Sigmoid colon (tissue), 6 donors: ENCODE measurements at regions not wholly inside any gene's neighbourhood (a gene's known extent, or its start where the extent isn't known, plus 50 kb on each side); places are given as distances from the start of the nearest gene placed in this dataset.

Source experiments
- DNase-seq: peaks from one replicate; pipeline ENCODE4 v3.0.0-alpha.2; 2019
- H3K27ac ChIP-seq, 4 donors: fragments of 200-600 bp; sonication (generic); one replicate each; pipeline ENCODE4 v1.5.1; 2016 to 2019; ENCODE audit warnings: mild to moderate bottlenecking in 1 of 4
- H3K27me3 ChIP-seq, 3 donors: fragments of 200-600 bp; sonication (generic); one replicate each; pipeline ENCODE4 v1.5.1; 2019; ENCODE audit warnings: mild to moderate bottlenecking in 1 of 3
- H3K36me3 ChIP-seq, 4 donors: fragments of 200-600 bp; sonication (generic); one replicate each; pipeline ENCODE4 v1.5.1; 2016 to 2019
- H3K4me1 ChIP-seq, 4 donors: fragments of 200-600 bp; sonication (generic); one replicate each; pipeline ENCODE4 v1.5.1; 2017 to 2019
- H3K4me3 ChIP-seq, 4 donors: fragments of 200-600 bp; sonication (generic); one replicate each; pipeline ENCODE4 v1.5.1; 2017 to 2019; ENCODE audit warnings: mild to moderate bottlenecking in 2 of 4, moderate library complexity in 1 of 4
- H3K9me3 ChIP-seq, 4 donors: fragments of 200-600 bp in 3 of 4; sonication (generic) in 3 of 4; one replicate each; pipeline versions ENCODE4 v1.5.1 to v1.6.1; 2013 to 2019
- EP300 ChIP-seq, 4 donors: sonication (generic); formaldehyde crosslinking; IDR thresholded peaks; one replicate each; pipeline ENCODE4 v1.6.1; 2017; ENCODE audit warnings: antibody characterized with exemption in 4 of 4
- POLR2A ChIP-seq, 2 donors: fragments of 450-650 bp; IDR thresholded peaks; one replicate each; pipeline ENCODE4 v1.6.1; 2016; ENCODE audit warnings: antibody characterized with exemption in 2 of 2, mild to moderate bottlenecking in 2 of 2, moderate library complexity in 2 of 2
- POLR2AphosphoS5 ChIP-seq, 4 donors: sonication (generic); formaldehyde crosslinking; IDR thresholded peaks; one replicate each; pipeline ENCODE4 v1.6.1; 2017; ENCODE audit warnings: antibody characterized with exemption in 4 of 4
- WGBS, 2 donors: extraction: QIAGEN DNeasy Blood & Tissue Kit; methylation state at CpG; one replicate each; pipeline ENCODE4 v1.1.7; 2013; 5-methylcytosine and 5-hydroxymethylcytosine counted together
- intact Hi-C: fragments of 100-400 bp; cut with DNase I; formaldehyde crosslinking; loops from one replicate; pipeline ENCODE4 v1.15.1; 2023
- TF ChIP-seq, protein P1 (sequence below), 4 experiments: fragments of 450-650 bp in 3 of 4; fragments of 200-600 bp in 1 of 4; IDR thresholded peaks; one replicate each; pipeline ENCODE4 v1.5.1; 2016 to 2019; ENCODE audit warnings: antibody characterized with exemption in 4 of 4, mild to moderate bottlenecking in 3 of 4, moderate library complexity in 2 of 4
- donor health status: healthy with polysubstance abuse.
- donor health status: healthy.

DNA sequence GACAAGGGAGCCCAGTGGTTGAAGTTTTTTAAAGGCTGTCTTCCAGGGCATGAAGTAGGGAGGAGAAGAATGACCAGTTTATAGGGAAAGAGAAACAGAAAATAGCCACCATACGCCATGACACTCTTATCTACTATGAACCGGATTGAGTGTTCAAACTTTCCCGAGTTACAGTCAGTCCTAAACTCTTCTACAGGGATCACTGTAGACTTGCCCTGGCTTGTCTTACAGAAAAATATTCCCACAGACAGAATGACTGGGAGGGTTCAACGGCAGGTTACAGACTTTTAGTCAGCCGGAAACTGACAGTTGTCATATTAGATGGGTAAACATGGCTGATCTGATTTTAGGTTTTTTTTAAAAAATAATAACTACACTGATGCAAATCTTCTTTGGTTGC is 662.5 kb upstream of the SOX9 start:
- H3K9me3 ChIP-seq = no peaks in the 10 kb centered on the region
- TF ChIP-seq, protein P1, sequence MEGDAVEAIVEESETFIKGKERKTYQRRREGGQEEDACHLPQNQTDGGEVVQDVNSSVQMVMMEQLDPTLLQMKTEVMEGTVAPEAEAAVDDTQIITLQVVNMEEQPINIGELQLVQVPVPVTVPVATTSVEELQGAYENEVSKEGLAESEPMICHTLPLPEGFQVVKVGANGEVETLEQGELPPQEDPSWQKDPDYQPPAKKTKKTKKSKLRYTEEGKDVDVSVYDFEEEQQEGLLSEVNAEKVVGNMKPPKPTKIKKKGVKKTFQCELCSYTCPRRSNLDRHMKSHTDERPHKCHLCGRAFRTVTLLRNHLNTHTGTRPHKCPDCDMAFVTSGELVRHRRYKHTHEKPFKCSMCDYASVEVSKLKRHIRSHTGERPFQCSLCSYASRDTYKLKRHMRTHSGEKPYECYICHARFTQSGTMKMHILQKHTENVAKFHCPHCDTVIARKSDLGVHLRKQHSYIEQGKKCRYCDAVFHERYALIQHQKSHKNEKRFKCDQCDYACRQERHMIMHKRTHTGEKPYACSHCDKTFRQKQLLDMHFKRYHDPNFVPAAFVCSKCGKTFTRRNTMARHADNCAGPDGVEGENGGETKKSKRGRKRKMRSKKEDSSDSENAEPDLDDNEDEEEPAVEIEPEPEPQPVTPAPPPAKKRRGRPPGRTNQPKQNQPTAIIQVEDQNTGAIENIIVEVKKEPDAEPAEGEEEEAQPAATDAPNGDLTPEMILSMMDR (IDR thresholded peaks at IDR 0.05) = no peak
- TF ChIP-seq POLR2A (IDR thresholded peaks at IDR 0.05) = no peak
- TF ChIP-seq POLR2AphosphoS5 (IDR thresholded peaks at IDR 0.05) = no peak
- TF ChIP-seq EP300 (IDR thresholded peaks at IDR 0.05) = no peak
- intact Hi-C loops = no loop called here
- H3K4me3 ChIP-seq = no peak overlapping the region
- H3K27ac ChIP-seq = no peak overlapping the region
- H3K27me3 ChIP-seq = no peaks in the 10 kb centered on the region
- no peaks in the 10 kb centered on the region for H3K36me3 ChIP-seq
- no peaks in the 10 kb centered on the region for H3K4me1 ChIP-seq
- WGBS, 2 donors = 86 to 98% methylated on average over 5 of the region's 5 CpGs
- no peak for DNase-seq

DNA sequence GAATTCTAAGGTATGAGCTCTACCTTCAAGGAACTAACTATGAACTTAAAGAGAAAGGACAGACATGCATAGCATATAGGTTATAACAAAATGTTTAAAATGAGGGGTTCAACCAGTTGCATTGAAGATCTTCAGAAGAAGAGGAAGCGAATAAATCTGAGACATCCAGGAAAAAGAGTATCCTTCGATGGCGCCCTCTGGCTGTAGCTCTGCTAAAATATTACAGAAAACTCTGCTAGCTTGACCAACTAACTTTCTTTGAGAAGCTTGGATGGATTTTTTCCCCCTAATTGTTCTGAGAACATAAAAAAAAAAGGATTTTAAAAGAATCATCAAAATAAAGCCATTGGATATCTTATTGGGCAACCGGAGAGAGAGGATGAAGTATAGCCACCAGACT is 659.9 kb upstream of the SOX9 start:
- Histone ChIP-seq H3K27me3 (no peaks in the 10 kb centered on the region), H3K36me3 (no peaks in the 10 kb centered on the region), H3K9me3 (no peaks in the 10 kb centered on the region), H3K4me3 (no peak overlapping the region), H3K4me1 (no peaks in the 10 kb centered on the region), H3K27ac (no peak overlapping the region)
- intact Hi-C loops = no loop called here
- no peak for DNase-seq
- no peak for TF ChIP-seq POLR2AphosphoS5 (IDR thresholded peaks at IDR 0.05)
- no peak for TF ChIP-seq POLR2A (IDR thresholded peaks at IDR 0.05)
- TF ChIP-seq, protein P1 (IDR thresholded peaks at IDR 0.05) = no peak
- no peak for TF ChIP-seq EP300 (IDR thresholded peaks at IDR 0.05)
- WGBS, 2 donors = 76 to 80% methylated on average over 4 of the region's 4 CpGs

DNA sequence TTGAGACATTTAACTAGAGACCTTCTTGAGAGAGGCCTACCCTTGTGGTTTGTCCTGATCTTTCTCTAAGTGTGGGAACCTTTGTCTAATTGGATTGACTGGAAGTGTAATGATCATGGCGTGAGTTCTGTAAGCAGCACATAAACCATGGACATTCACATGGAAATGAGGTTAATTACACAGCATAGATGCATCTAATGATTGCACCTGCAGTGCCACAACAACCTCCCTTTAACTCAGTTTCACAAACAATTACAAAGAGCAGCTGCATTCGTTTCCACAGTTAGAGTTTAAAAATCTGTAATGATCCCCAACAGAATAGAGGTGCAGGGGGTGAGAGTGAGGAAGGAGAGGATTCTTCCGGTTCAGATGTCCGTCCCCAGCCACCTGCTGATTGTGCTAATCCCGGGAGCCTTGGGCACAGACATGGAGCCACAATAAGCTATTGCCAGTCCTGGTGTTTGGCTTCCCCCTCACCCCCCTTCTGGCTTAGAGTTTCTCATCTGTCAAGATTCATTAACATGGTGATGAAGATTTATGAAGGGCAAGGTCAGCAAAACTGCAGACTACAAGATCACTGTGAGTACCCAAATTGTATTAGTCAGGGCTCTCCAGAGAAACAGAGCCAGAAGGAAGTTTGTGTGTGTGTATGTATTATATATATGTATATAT is 659.2 kb upstream of the SOX9 start:
- H3K27ac ChIP-seq = no peak overlapping the region
- DNase-seq = no peak
- WGBS, 2 donors = 81 to 90% methylated on average over 5 of the region's 5 CpGs

DNA sequence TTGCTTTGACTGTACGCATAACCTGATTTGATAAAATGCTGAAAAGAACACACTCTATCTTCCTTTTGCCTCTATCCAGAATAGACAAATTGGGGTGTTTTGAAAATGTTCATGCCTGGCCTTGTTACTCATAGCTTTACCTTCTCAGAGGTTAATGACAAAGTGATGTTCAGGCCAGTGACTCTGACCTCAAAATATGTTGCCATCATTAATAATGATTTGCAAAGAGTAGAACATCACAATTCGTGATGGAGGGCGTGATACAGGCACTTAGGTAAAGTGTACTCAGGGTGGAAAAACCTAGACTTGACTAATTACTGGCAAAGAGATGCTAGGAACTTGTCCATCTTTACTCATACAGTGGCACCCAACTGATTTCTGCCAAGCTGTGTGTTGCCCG is 656.6 kb upstream of the SOX9 start:
- 91 to 94% methylated on average over 4 of the region's 4 CpGs for WGBS, 2 donors
- no peak overlapping the region for H3K27ac ChIP-seq
- TF ChIP-seq POLR2AphosphoS5 (IDR thresholded peaks at IDR 0.05) = no peak
- no peak for TF ChIP-seq EP300 (IDR thresholded peaks at IDR 0.05)
- TF ChIP-seq, protein P1 (IDR thresholded peaks at IDR 0.05) = no peak
- TF ChIP-seq POLR2A (IDR thresholded peaks at IDR 0.05) = no peak
- no peaks in the 10 kb centered on the region for H3K27me3 ChIP-seq
- no peak overlapping the region for H3K4me3 ChIP-seq
- H3K9me3 ChIP-seq = no peaks in the 10 kb centered on the region
- no peaks in the 10 kb centered on the region for H3K36me3 ChIP-seq
- H3K4me1 ChIP-seq = no peaks in the 10 kb centered on the region
- no peak for DNase-seq
- intact Hi-C loops = no loop called here

More for the DNA sequence above, 659.2 kb upstream of the SOX9 start:
- intact Hi-C loops = no loop called here
- no peak for TF ChIP-seq POLR2A (IDR thresholded peaks at IDR 0.05)
- TF ChIP-seq POLR2AphosphoS5 (IDR thresholded peaks at IDR 0.05) = no peak
- TF ChIP-seq, protein P1 (IDR thresholded peaks at IDR 0.05) = no peak
- Histone ChIP-seq H3K4me1 (no peaks in the 10 kb centered on the region), H3K9me3 (no peaks in the 10 kb centered on the region), H3K27me3 (no peaks in the 10 kb centered on the region), H3K4me3 (no peak overlapping the region), H3K36me3 (no peaks in the 10 kb centered on the region)

- DNase-seq = no peak
- intact Hi-C loops = no loop called here
- no peaks in the 10 kb centered on the region for H3K4me1 ChIP-seq
- H3K9me3 ChIP-seq = no peaks in the 10 kb centered on the region
- TF ChIP-seq, protein P1 (IDR thresholded peaks at IDR 0.05) = no peak
- TF ChIP-seq EP300 (IDR thresholded peaks at IDR 0.05) (no peak), POLR2AphosphoS5 (IDR thresholded peaks at IDR 0.05) (no peak), POLR2A (IDR thresholded peaks at IDR 0.05) (no peak)
- H3K4me3 ChIP-seq = no peak overlapping the region
- no peaks in the 10 kb centered on the region for H3K36me3 ChIP-seq
- WGBS, 2 donors = 75 to 78% methylated on average over 5 of the region's 5 CpGs
- no peak overlapping the region for H3K27ac ChIP-seq
- no peaks in the 10 kb centered on the region for H3K27me3 ChIP-seq
Observed at GRCh38 chr17:71464751-71465150, 656.1 kb upstream of the SOX9 start.
